GM18511 (cell line): ENCODE measurements at regions not wholly inside any gene's neighbourhood (a gene's known extent, or its start where the extent isn't known, plus 50 kb on each side); places are given as distances from the start of the nearest gene placed in this dataset.

Experiments used
- ATAC-seq: cut with Tn5 transposase; IDR thresholded peaks from one replicate; pipeline ENCODE4 v1.9.1; 2021; ENCODE audit warnings: mild to moderate bottlenecking, moderate library complexity; ENCODE audit not compliant: unreplicated experiment

GRCh38 chr1:114231301-114231700, 77.6 kb upstream of the SYT6 start:
- ATAC-seq = no peak

- no peak for ATAC-seq
These were observed 75.7 kb upstream of the SYT6 start for GRCh38 chr1:114229368-114229767.

- no peak for ATAC-seq
These were observed 73.4 kb upstream of the SYT6 start for GRCh38 chr1:114227059-114227458.

- no peak for ATAC-seq
These were observed 70.7 kb upstream of the SYT6 start for GRCh38 chr1:114224196-114224907.

- no peak for ATAC-seq
These were observed 69.3 kb upstream of the SYT6 start for GRCh38 chr1:114222920-114223319.

GRCh38 chr1:114219172-114219868, 65.7 kb upstream of the SYT6 start:
- no peak for ATAC-seq

- ATAC-seq = no peak
These were observed 64.9 kb upstream of the SYT6 start for GRCh38 chr1:114218361-114219171.

- no peak for ATAC-seq
These were observed 62.9 kb upstream of the SYT6 start for GRCh38 chr1:114216431-114217173.

- ATAC-seq = no peak
These were observed 61.8 kb upstream of the SYT6 start for GRCh38 chr1:114215436-114215835.

- no peak for ATAC-seq
These were observed 60.3 kb upstream of the SYT6 start for GRCh38 chr1:114214016-114214415.

GRCh38 chr1:114209971-114210370, 56.3 kb upstream of the SYT6 start:
- ATAC-seq = no peak

GRCh38 chr1:114208714-114209113, 55.0 kb upstream of the SYT6 start:
- ATAC-seq = no peak

- ATAC-seq = no peak
These were observed 54.4 kb upstream of the SYT6 start for GRCh38 chr1:114208106-114208505.

GRCh38 chr1:114207635-114208034, 54.0 kb upstream of the SYT6 start:
- no peak for ATAC-seq

- no peak for ATAC-seq
These were observed 52.7 kb upstream of the SYT6 start for GRCh38 chr1:114206392-114206791.

- no peak for ATAC-seq
These were observed 50.0 kb upstream of the SYT6 start for GRCh38 chr1:114203595-114204128.
